PC-9 (cell line): ENCODE measurements at regions not wholly inside any gene's neighbourhood (a gene's known extent, or its start where the extent isn't known, plus 50 kb on each side); places are given as distances from the start of the nearest gene placed in this dataset.
"Not testable (repeated sequence)": the region's sequence is repeated elsewhere in the genome, so short reads cannot be mapped to it uniquely, and the experiment has no call there.

Experiments
- BruUV-seq: library from RNA; stranded (reverse); fragments of 400-500 nt; replicated peaks from 2 replicates; lab custom pipeline; 2021; lab: Mats Ljungman, UMichigan
- CTCF ChIA-PET: fragments of 300-600 bp; sonication (Branson Sonifier 250); formaldehyde crosslinking; loops from one replicate; lab custom pipeline; 2022; ENCODE audit warnings: antibody characterized with exemption; lab: Charles Lee
- POLR2A ChIA-PET: fragments of 300-600 bp; sonication (Branson Sonifier 250); formaldehyde crosslinking; loops from one replicate; lab custom pipeline; 2022; ENCODE audit warnings: antibody characterized with exemption; ENCODE audit not compliant: unreplicated experiment; lab: Charles Lee
- DNase-seq, 2 experiments: peaks; one replicate each; pipeline versions ENCODE4 v3.0.0 to v3.0.0-alpha.2; 2015 to 2022; ENCODE audit warnings: mixed read lengths in 1 of 2
- H2AFZ ChIP-seq: fragments of 200-600 bp; sonication (generic); 2 replicates; pipeline ENCODE4 v1.8.1; 2017; ENCODE audit warnings: antibody characterized with exemption
- H3F3A ChIP-seq: fragments of 200-600 bp; sonication (generic); 2 replicates; pipeline ENCODE4 v1.8.1; 2017; ENCODE audit warnings: antibody characterized with exemption, mild to moderate bottlenecking, low read depth; ENCODE audit not compliant: insufficient read depth
- H3K27ac ChIP-seq: fragments of 200-600 bp; sonication (generic); 2 replicates; pipeline ENCODE4 v1.6.1; 2016; ENCODE audit warnings: mixed run types
- H3K27me3 ChIP-seq: fragments of 200-600 bp; sonication (generic); 2 replicates; pipeline ENCODE4 v1.6.1; 2016; ENCODE audit warnings: low read depth, mixed run types; ENCODE audit not compliant: insufficient read depth
- H3K36me3 ChIP-seq: fragments of 200-600 bp; sonication (generic); 2 replicates; pipeline ENCODE4 v1.6.1; 2016; ENCODE audit warnings: low read depth, mixed run types
- H3K4me1 ChIP-seq: fragments of 200-600 bp; sonication (generic); replicated peaks from 2 replicates; pipeline ENCODE4 v1.6.1; 2016; ENCODE audit warnings: mixed run types; ENCODE audit not compliant: insufficient read depth
- H3K4me2 ChIP-seq: fragments of 200-600 bp; sonication (generic); 2 replicates; pipeline ENCODE4 v1.6.1; 2017; ENCODE audit warnings: mixed run types
- H3K4me3 ChIP-seq: fragments of 200-600 bp; sonication (generic); 2 replicates; pipeline ENCODE4 v1.6.1; 2016; ENCODE audit warnings: mixed run types
- H3K79me2 ChIP-seq: fragments of 200-600 bp; sonication (generic); 2 replicates; pipeline ENCODE4 v1.6.1; 2017; ENCODE audit warnings: low read depth, mixed run types
- H3K9me2 ChIP-seq: fragments of 200-600 bp; sonication (generic); 2 replicates; pipeline ENCODE4 v1.8.1; 2017; ENCODE audit warnings: mild to moderate bottlenecking; ENCODE audit not compliant: insufficient read depth
- H3K9me3 ChIP-seq: fragments of 200-600 bp; sonication (generic); 2 replicates; pipeline ENCODE4 v1.8.1; 2016; ENCODE audit warnings: low read depth; ENCODE audit not compliant: insufficient read depth
- H4K20me1 ChIP-seq: fragments of 200-600 bp; sonication (generic); 2 replicates; pipeline ENCODE4 v1.8.1; 2017; ENCODE audit not compliant: insufficient read depth
- CTCF ChIP-seq: fragments of 200-600 bp; sonication (generic); conservative IDR thresholded peaks from 2 replicates; pipeline ENCODE4 v1.6.1; 2017; ENCODE audit warnings: mixed run types, antibody characterized with exemption, mild to moderate bottlenecking, moderate library complexity
- EZH2 ChIP-seq: fragments of 200-600 bp; sonication (generic); IDR thresholded peaks from 2 replicates; pipeline ENCODE4 v1.8.0; 2017; ENCODE audit warnings: antibody characterized with exemption, low read depth
- intact Hi-C: fragments of 100-400 bp; cut with micrococcal nuclease; formaldehyde crosslinking; loops from one replicate; pipeline ENCODE4 v1.10.0; 2022; ENCODE audit not compliant: unreplicated experiment

- H3K4me1 ChIP-seq, H3K36me3 ChIP-seq, DNase-seq, H3K27ac ChIP-seq, H3K79me2 ChIP-seq, POLR2A ChIA-PET, H3K9me2 ChIP-seq, H4K20me1 ChIP-seq, intact Hi-C loops, CTCF ChIA-PET, H3F3A ChIP-seq, H3K9me3 ChIP-seq, H2AFZ ChIP-seq, BruUV-seq, H3K27me3 ChIP-seq: not testable (repeated sequence)
- H3K4me3 ChIP-seq, result peak overlapping the region; percentile 36; the same call in 1 of the 2 replicates
- H3K4me2 ChIP-seq, result peak overlapping the region; percentile 58
These were observed 61.7 kb downstream of the DMRTA1 start for GRCh38 chr9:22508354-22508753.

- H3K79me2 ChIP-seq, result no peaks in the 10 kb centered on the region
- no peaks in the 10 kb centered on the region for H3F3A ChIP-seq
- no peaks in the 10 kb centered on the region for H4K20me1 ChIP-seq
- BruUV-seq, result no TSS peak
- POLR2A ChIA-PET, result no interaction called here
- no peaks in the 10 kb centered on the region for H3K36me3 ChIP-seq
- intact Hi-C loops, result no loop called here
- peak overlapping the region; percentile 36; the same call in 1 of the 2 replicates for H3K4me3 ChIP-seq
- no peaks in the 10 kb centered on the region for H3K4me1 ChIP-seq
- H2AFZ ChIP-seq, result no peak overlapping the region
- no peak for DNase-seq
- CTCF ChIA-PET, result no interaction called here
- no peaks in the 10 kb centered on the region for H3K27me3 ChIP-seq
- H3K27ac ChIP-seq, result no peak overlapping the region
- H3K9me3 ChIP-seq, result no peaks in the 10 kb centered on the region
- no peaks in the 10 kb centered on the region for H3K9me2 ChIP-seq
- peak overlapping the region; percentile 58; the same call in 1 of the 2 replicates for H3K4me2 ChIP-seq
- TF ChIP-seq CTCF (no peak), EZH2 (no peak)
These were observed 62.2 kb downstream of the DMRTA1 start for GRCh38 chr9:22508790-22509189.

GRCh38 chr9:22512495-22512894 is 65.9 kb downstream of the DMRTA1 start:
- no peaks in the 10 kb centered on the region for H4K20me1 ChIP-seq
- no peaks in the 10 kb centered on the region for H3F3A ChIP-seq
- no peak overlapping the region for H3K4me2 ChIP-seq
- no TSS peak for BruUV-seq
- no peaks in the 10 kb centered on the region for H3K4me1 ChIP-seq
- CTCF ChIA-PET, result no interaction called here
- H3K27ac ChIP-seq, result no peak overlapping the region
- no peak for DNase-seq
- no peak for TF ChIP-seq EZH2
- TF ChIP-seq CTCF, result no peak
- no peaks in the 10 kb centered on the region for H3K36me3 ChIP-seq
- no peaks in the 10 kb centered on the region for H3K27me3 ChIP-seq
- H3K9me2 ChIP-seq, result no peaks in the 10 kb centered on the region
- no peaks in the 10 kb centered on the region for H3K79me2 ChIP-seq
- H3K9me3 ChIP-seq, result no peaks in the 10 kb centered on the region
- POLR2A ChIA-PET, result no interaction called here
- H3K4me3 ChIP-seq, result no peak overlapping the region
- H2AFZ ChIP-seq, result no peak overlapping the region
- intact Hi-C loops, result no loop called here

GRCh38 chr9:22514871-22515270 is 68.2 kb downstream of the DMRTA1 start:
- no TSS peak for BruUV-seq
- Histone ChIP-seq H3K36me3 (no peaks in the 10 kb centered on the region), H3K79me2 (no peaks in the 10 kb centered on the region), H4K20me1 (no peaks in the 10 kb centered on the region), H3K27ac (no peak overlapping the region), H3K4me1 (no peaks in the 10 kb centered on the region), H3K9me3 (no peaks in the 10 kb centered on the region), H3K9me2 (no peaks in the 10 kb centered on the region), H3K4me2 (no peak overlapping the region), H2AFZ (no peak overlapping the region), H3F3A (no peaks in the 10 kb centered on the region), H3K27me3 (no peaks in the 10 kb centered on the region), H3K4me3 (no peak overlapping the region)
- intact Hi-C loops, result no loop called here
- no peak for TF ChIP-seq EZH2
- no peak for TF ChIP-seq CTCF
- no peak for DNase-seq
- ChIA-PET CTCF (no interaction called here), POLR2A (no interaction called here)
